GM18520 (cell line): ENCODE measurements at regions not wholly inside any gene's neighbourhood (a gene's known extent, or its start where the extent isn't known, plus 50 kb on each side); places are given as distances from the start of the nearest gene placed in this dataset.
"Not testable (repeated sequence)": the region's sequence is repeated elsewhere in the genome, so short reads cannot be mapped to it uniquely, and the experiment has no call there.

Experiments used
- ATAC-seq: cut with Tn5 transposase; IDR thresholded peaks from one replicate; pipeline ENCODE4 v1.9.1; 2021; ENCODE audit not compliant: unreplicated experiment

- ATAC-seq = no peak
Measured at GRCh38 chr11:44387825-44388224, 77.9 kb upstream of the ALX4 start.

GRCh38 chr11:44388828-44389657 is 79.1 kb upstream of the ALX4 start:
- no peak for ATAC-seq

- ATAC-seq = no peak
Measured at GRCh38 chr11:44389963-44390605, 80.1 kb upstream of the ALX4 start.

- not testable (repeated sequence) for ATAC-seq
Measured at GRCh38 chr11:44391004-44391403, 81.1 kb upstream of the ALX4 start.

GRCh38 chr11:44396746-44397145 is 86.8 kb upstream of the ALX4 start:
- ATAC-seq = not testable (repeated sequence)

GRCh38 chr11:44397586-44398178 is 87.7 kb upstream of the ALX4 start:
- ATAC-seq = no peak

GRCh38 chr11:44398266-44399030 is 88.5 kb upstream of the ALX4 start:
- ATAC-seq = no peak

- ATAC-seq = no peak
Measured at GRCh38 chr11:44399968-44400367, 90.0 kb upstream of the ALX4 start.

GRCh38 chr11:44400431-44400830 is 90.5 kb upstream of the ALX4 start:
- no peak for ATAC-seq

GRCh38 chr11:44402466-44403075 is 92.6 kb upstream of the ALX4 start:
- ATAC-seq = no peak

GRCh38 chr11:44403176-44403575 is 93.2 kb upstream of the ALX4 start:
- no peak for ATAC-seq

GRCh38 chr11:44403587-44404273 is 93.8 kb upstream of the ALX4 start:
- ATAC-seq = no peak

- ATAC-seq = no peak
Measured at GRCh38 chr11:44404301-44404700, 94.4 kb upstream of the ALX4 start.

GRCh38 chr11:44404736-44405395 is 94.9 kb upstream of the ALX4 start:
- ATAC-seq = no peak

- no peak for ATAC-seq
Measured at GRCh38 chr11:44407211-44407996, 97.5 kb upstream of the ALX4 start.

GRCh38 chr11:44408141-44408540 is 98.2 kb upstream of the ALX4 start:
- ATAC-seq = no peak

- ATAC-seq = no peak
Measured at GRCh38 chr11:44408711-44409470, 99.0 kb upstream of the ALX4 start.

GRCh38 chr11:44409558-44410236 is 99.8 kb upstream of the ALX4 start:
- ATAC-seq = peak; percentile 50
